TTC549 (cell line): ENCODE measurements at regions not wholly inside any gene's neighbourhood (a gene's known extent, or its start where the extent isn't known, plus 50 kb on each side); places are given as distances from the start of the nearest gene placed in this dataset.

Source experiments
- FAIRE-seq: peaks from 2 replicates; lab custom pipeline; 2012; peaks lifted over from hg19 to GRCh38; lab: Jason Lieb, UNC

DNA sequence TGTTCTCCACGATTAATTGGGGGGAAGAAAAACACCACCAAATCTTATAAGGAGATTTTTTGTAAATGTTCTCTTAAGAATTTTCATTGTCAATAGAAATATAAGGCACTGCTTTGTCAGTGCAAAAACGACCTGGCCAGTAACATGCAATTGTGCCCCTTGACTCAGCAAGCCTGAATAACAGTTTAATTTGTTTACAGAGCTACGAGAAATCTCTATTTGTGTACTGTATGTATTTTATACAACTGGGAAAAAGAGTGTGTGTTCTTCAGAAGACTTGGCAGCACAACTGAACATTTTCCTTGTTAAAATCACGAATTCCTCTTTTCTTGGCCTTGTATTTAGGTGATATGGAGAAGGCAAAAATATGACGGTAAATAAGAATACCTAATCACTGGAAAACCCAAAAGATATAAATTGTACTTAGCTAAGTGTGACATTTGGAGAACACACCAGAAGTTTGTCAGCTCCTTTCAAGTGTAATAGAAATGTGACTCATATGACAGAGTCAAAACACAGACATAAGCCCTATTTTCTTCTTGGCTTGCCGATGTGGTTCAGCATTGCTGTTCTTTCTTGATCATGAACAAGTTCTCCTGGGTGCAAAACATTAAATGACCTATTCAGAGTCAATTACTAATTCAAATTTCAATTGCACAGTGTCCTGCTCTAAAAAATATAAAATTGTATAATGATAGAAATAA lies 945.0 kb upstream of the INTU start:
- FAIRE-seq: no peak

DNA sequence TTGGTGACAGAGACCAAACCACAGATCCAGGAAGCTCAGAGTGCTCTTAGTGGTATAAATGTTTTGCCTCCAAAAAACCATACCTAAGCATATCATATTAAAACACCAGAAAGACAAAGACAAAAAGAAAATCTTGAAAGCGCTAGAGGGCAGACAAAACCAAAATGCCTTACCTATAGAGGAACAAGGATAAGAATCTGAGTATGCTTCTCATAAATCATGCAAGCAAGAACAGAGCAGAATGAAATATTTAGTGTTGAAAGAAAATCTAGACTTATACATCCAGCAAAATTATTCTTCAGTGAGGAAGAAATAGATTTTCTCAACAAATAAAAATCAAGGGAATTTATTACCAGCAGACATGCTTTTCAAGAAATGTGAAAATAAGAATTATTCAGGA lies 941.0 kb upstream of the INTU start:
- no peak for FAIRE-seq

GRCh38 chr4:126697748-126698147 lies 935.0 kb upstream of the INTU start:
- no peak for FAIRE-seq

DNA sequence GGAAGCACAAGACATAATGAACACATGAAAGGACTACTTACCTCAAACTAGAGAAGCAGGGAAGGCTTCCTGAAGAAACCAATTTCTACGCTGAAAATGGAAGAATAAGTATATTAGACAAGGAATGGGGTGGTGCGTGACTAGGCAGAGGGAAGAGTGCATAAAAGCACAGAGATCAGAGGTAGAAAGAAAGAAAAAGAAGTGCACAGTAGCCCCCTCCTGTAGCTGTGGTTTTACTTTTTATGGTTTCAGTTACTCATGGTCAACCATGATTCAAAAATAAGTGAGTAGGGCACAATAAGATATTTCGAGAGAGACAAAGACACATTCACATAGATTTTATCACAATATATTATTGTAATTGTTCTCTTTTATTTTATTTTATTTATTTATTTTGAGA lies 934.5 kb upstream of the INTU start:
- FAIRE-seq: no peak

DNA sequence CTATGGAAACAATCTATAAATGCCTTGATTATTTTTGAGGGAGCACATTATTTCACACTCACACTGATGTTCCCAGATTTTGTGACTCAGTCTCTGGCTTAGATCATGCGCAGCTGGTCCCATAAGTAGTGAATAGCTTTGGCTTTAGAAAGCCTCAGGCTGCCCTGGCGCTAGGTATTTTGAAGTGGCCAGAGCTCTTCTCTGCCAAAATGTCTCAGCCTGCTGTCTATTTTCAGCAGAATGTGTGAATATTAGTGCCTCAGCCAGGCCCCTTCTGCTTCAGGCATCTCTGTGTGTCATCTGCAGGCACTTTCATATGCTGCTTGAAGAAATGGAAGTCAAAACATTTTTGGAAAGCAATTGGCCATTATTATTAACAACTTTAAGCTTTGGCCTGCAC lies 931.0 kb upstream of the INTU start:
- FAIRE-seq: no peak

GRCh38 chr4:126702747-126703146 lies 930.0 kb upstream of the INTU start:
- FAIRE-seq: no peak

- FAIRE-seq: no peak
Measured at GRCh38 chr4:126705266-126705665, 927.5 kb upstream of the INTU start.

GRCh38 chr4:126708716-126709115 lies 924.0 kb upstream of the INTU start:
- FAIRE-seq: no peak

DNA sequence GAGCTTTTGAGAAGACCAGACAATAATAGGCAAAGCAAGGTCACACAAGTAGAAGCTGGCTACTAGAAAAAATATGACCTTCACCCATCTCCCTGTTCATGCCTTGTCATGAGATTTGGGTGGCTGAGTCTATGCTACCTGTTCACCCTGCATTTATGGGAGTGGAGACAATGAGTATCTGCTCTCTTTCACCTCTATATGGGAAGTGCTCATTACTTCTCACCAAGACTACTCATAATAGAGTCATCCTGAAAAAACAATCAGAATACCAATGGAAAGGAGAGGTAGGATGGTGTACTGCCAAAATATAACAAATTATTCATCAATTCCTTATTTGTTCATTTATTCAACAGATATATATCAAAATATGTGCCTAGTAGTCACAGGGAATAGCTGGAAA lies 921.8 kb upstream of the INTU start:
- FAIRE-seq: no peak

- FAIRE-seq: no peak
Measured at GRCh38 chr4:126715067-126715466, 917.7 kb upstream of the INTU start.

- no peak for FAIRE-seq
Measured at GRCh38 chr4:126715681-126716080, 917.1 kb upstream of the INTU start.

DNA sequence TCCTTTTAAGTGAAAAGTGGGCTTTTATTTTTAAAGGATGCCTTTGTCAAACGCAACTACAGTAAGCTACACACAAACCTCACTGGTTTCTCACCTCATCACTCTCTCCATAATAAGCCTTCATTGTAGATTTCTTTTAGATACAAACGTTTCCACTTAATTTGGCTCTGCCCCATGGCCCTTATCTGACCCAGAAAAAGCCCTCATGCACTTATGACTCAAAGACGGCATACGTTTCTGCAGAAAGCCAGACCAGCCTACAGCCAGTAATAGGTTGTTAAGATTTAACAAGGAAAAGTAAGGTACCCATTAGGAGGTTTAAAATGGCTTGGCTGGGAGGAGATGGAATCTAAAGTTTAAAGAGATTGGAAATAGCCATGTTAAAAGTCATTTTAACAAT lies 914.6 kb upstream of the INTU start:
- no peak for FAIRE-seq

- no peak for FAIRE-seq
Measured at GRCh38 chr4:126719852-126720251, 912.9 kb upstream of the INTU start.

DNA sequence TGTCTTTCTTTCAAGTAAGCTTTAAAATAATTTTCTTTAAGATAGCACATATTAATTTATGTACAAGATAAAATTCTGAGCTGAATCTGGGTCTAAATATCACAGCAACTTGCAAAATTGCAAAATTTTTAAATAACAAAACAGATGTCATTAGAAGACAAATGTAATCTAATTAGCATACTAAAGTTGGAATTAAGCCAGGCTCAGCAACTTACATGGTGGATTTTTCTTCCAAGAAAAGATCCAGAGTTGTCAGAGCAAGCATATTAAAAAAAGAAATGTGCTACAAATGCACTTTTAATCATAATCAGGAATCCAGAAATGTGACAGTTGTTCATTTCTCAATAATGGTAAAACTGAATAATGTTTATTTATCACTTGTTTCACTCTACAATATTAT lies 906.9 kb upstream of the INTU start:
- FAIRE-seq: no peak

DNA sequence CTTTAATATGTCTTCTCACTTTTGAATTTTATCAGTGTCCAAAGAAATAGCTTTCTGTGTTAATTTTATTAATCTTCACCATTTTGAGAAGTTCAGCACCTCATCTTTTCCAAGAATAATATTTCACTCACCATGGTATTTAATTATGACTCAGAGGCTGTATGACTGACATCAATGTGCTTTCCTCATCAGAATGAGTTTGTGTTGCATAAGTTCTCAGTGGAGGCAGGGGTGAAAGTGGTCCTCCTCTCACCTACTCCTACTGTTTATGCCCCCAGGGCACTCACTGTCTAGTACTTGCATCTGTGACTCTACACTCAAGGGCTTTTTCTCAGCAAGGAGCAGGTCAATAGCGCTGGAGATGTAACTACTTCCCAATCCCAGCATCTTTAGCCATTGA lies 905.3 kb upstream of the INTU start:
- no peak for FAIRE-seq

- FAIRE-seq: no peak
Measured at GRCh38 chr4:126731062-126731461, 901.7 kb upstream of the INTU start.

- FAIRE-seq: no peak
Measured at GRCh38 chr4:126733301-126733700, 899.5 kb upstream of the INTU start.

DNA sequence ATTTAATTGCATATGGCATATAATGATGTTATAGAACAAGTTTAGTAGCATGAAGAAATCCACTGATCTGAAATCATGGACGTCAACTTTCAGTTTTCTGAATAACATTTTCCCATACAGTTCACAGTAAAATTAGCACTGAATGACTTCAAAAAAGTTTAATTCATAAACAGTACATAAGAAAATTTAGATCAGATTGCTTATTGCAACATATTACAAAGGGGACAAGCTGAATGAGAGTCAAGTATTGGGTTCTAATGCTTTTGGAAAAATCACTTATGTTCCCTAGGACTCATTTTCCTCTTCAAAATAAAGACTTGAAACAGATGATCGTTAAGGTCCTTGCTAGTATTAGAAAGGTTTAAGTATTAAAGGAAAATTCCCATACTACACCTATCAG lies 898.3 kb upstream of the INTU start:
- FAIRE-seq: no peak

GRCh38 chr4:126735294-126736132 lies 897.2 kb upstream of the INTU start:
- no peak for FAIRE-seq

DNA sequence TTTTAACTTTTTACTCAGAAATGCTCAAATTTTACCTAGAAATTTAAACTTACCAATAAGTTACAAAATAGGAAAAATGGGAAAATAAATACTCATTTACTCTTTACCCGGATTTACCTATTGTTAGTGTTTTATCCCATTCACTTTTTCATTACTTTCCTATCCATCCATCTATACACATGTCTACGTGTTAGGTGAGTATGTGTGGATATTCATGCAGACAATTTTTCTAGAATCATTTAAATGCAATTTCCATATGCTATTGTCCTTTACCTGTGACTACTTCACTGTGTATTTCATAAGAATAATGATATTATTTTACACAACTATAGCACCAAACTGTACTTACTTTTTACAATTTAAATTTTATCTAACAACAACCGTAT lies 896.6 kb upstream of the INTU start:
- no peak for FAIRE-seq

- FAIRE-seq: no peak
Measured at GRCh38 chr4:126737899-126738526, 894.7 kb upstream of the INTU start.

- FAIRE-seq: no peak
Measured at GRCh38 chr4:126738527-126738923, 894.2 kb upstream of the INTU start.

DNA sequence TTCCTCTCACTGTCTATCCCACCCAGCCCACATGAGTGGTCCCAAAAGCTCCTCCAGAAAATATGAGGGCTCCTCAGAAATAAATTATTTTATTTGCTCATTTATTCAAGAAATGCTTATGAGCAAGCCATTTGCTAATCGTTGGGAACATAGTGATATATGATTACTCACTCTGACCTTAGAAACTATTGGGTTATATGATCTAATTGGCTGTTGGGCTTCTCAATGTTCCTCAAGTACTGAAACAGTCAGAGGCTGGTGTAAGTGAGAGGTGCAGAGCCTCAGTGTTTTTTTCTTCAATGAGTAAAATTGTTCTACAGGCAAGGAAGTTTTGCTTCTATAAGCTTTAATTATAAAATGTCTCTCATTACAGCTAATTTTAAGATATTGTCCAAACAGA lies 893.8 kb upstream of the INTU start:
- FAIRE-seq: no peak

DNA sequence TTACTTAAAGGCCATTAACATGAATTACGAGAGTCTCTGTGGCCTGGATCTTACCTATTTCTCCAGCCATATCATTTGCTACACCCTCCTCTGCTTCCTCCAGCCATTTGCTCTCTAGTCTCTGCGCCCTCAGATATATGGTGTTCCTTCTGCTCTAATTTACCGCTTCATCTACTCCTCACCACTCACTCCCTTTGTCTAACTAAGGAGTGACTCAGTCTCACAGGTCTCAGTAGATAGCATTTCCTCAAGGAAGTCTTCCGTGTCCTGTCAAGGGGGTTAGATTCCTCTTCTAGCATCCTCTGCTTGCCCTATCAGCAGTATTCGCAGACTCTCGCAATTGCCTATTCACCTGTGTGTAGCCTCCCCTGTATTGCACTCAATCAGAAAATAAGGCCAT lies 892.1 kb upstream of the INTU start:
- FAIRE-seq: no peak
